ENCODE measurements at regions not wholly inside any gene's neighbourhood (a gene's known extent, or its start where the extent isn't known, plus 50 kb on each side); places are given as distances from the start of the nearest gene placed in this dataset.

- TF ChIP-seq, protein P1, sequence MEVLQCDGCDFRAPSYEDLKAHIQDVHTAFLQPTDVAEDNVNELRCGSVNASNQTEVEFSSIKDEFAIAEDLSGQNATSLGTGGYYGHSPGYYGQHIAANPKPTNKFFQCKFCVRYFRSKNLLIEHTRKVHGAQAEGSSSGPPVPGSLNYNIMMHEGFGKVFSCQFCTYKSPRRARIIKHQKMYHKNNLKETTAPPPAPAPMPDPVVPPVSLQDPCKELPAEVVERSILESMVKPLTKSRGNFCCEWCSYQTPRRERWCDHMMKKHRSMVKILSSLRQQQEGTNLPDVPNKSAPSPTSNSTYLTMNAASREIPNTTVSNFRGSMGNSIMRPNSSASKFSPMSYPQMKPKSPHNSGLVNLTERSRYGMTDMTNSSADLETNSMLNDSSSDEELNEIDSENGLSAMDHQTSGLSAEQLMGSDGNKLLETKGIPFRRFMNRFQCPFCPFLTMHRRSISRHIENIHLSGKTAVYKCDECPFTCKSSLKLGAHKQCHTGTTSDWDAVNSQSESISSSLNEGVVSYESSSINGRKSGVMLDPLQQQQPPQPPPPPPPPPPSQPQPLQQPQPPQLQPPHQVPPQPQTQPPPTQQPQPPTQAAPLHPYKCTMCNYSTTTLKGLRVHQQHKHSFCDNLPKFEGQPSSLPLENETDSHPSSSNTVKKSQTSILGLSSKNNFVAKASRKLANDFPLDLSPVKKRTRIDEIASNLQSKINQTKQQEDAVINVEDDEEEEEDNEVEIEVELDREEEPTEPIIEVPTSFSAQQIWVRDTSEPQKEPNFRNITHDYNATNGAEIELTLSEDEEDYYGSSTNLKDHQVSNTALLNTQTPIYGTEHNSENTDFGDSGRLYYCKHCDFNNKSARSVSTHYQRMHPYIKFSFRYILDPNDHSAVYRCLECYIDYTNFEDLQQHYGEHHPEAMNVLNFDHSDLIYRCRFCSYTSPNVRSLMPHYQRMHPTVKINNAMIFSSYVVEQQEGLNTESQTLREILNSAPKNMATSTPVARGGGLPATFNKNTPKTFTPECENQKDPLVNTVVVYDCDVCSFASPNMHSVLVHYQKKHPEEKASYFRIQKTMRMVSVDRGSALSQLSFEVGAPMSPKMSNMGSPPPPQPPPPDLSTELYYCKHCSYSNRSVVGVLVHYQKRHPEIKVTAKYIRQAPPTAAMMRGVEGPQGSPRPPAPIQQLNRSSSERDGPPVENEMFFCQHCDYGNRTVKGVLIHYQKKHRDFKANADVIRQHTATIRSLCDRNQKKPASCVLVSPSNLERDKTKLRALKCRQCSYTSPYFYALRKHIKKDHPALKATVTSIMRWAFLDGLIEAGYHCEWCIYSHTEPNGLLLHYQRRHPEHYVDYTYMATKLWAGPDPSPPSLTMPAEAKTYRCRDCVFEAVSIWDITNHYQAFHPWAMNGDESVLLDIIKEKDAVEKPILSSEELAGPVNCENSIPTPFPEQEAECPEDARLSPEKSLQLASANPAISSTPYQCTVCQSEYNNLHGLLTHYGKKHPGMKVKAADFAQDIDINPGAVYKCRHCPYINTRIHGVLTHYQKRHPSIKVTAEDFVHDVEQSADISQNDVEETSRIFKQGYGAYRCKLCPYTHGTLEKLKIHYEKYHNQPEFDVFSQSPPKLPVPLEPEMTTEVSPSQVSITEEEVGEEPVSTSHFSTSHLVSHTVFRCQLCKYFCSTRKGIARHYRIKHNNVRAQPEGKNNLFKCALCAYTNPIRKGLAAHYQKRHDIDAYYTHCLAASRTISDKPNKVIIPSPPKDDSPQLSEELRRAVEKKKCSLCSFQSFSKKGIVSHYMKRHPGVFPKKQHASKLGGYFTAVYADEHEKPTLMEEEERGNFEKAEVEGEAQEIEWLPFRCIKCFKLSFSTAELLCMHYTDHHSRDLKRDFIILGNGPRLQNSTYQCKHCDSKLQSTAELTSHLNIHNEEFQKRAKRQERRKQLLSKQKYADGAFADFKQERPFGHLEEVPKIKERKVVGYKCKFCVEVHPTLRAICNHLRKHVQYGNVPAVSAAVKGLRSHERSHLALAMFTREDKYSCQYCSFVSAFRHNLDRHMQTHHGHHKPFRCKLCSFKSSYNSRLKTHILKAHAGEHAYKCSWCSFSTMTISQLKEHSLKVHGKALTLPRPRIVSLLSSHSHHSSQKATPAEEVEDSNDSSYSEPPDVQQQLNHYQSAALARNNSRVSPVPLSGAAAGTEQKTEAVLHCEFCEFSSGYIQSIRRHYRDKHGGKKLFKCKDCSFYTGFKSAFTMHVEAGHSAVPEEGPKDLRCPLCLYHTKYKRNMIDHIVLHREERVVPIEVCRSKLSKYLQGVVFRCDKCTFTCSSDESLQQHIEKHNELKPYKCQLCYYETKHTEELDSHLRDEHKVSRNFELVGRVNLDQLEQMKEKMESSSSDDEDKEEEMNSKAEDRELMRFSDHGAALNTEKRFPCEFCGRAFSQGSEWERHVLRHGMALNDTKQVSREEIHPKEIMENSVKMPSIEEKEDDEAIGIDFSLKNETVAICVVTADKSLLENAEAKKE (CRISPR knock-in tag; IDR thresholded peaks at IDR 0.05) = no peak
- TF ChIP-seq POLR2AphosphoS5 (IDR thresholded peaks at IDR 0.05; ENCODE audit: low read depth) = no peak
- no peak for TF ChIP-seq STAT1 (IDR thresholded peaks at IDR 0.05; ENCODE audit: unreplicated experiment)
- no peak for TF ChIP-seq NANOG (IDR thresholded peaks at IDR 0.05; ENCODE audit: borderline replicate concordance)
- TF ChIP-seq CREB1 (CRISPR knock-in tag; IDR thresholded peaks at IDR 0.05; ENCODE audit: low read depth) = no peak
- TF ChIP-seq, protein P2, sequence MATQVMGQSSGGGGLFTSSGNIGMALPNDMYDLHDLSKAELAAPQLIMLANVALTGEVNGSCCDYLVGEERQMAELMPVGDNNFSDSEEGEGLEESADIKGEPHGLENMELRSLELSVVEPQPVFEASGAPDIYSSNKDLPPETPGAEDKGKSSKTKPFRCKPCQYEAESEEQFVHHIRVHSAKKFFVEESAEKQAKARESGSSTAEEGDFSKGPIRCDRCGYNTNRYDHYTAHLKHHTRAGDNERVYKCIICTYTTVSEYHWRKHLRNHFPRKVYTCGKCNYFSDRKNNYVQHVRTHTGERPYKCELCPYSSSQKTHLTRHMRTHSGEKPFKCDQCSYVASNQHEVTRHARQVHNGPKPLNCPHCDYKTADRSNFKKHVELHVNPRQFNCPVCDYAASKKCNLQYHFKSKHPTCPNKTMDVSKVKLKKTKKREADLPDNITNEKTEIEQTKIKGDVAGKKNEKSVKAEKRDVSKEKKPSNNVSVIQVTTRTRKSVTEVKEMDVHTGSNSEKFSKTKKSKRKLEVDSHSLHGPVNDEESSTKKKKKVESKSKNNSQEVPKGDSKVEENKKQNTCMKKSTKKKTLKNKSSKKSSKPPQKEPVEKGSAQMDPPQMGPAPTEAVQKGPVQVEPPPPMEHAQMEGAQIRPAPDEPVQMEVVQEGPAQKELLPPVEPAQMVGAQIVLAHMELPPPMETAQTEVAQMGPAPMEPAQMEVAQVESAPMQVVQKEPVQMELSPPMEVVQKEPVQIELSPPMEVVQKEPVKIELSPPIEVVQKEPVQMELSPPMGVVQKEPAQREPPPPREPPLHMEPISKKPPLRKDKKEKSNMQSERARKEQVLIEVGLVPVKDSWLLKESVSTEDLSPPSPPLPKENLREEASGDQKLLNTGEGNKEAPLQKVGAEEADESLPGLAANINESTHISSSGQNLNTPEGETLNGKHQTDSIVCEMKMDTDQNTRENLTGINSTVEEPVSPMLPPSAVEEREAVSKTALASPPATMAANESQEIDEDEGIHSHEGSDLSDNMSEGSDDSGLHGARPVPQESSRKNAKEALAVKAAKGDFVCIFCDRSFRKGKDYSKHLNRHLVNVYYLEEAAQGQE (IDR thresholded peaks at IDR 0.05; ENCODE audit: unreplicated experiment) = no peak
- no peak for TF ChIP-seq JUNB (IDR thresholded peaks at IDR 0.05; ENCODE audit: unreplicated experiment)
- TF ChIP-seq ETS1 (IDR thresholded peaks at IDR 0.05) = no peak
- TF ChIP-seq EZH2phosphoT487 (IDR thresholded peaks at IDR 0.05; ENCODE audit: unreplicated experiment) = no peak
- no peak for TF ChIP-seq ZNF114 (CRISPR knock-in tag; IDR thresholded peaks at IDR 0.05)
- TF ChIP-seq EZH2 (IDR thresholded peaks at IDR 0.05; ENCODE audit: low read depth, unreplicated experiment) = no peak
- no peak for TF ChIP-seq ZNF331 (CRISPR knock-in tag; IDR thresholded peaks at IDR 0.05; ENCODE audit: low read depth)
Observed at GRCh38 chr11:92425127-92425526, 200.5 kb downstream of the FAT3 start (continued).

All from GM23338 (cell line).